RPMI8226 (cell line): ENCODE measurements at regions not wholly inside any gene's neighbourhood (a gene's known extent, or its start where the extent isn't known, plus 50 kb on each side); places are given as distances from the start of the nearest gene placed in this dataset.

Experiments
- DNase-seq: peaks from one replicate; pipeline ENCODE4 v3.0.0-alpha.2; 2015

DNA sequence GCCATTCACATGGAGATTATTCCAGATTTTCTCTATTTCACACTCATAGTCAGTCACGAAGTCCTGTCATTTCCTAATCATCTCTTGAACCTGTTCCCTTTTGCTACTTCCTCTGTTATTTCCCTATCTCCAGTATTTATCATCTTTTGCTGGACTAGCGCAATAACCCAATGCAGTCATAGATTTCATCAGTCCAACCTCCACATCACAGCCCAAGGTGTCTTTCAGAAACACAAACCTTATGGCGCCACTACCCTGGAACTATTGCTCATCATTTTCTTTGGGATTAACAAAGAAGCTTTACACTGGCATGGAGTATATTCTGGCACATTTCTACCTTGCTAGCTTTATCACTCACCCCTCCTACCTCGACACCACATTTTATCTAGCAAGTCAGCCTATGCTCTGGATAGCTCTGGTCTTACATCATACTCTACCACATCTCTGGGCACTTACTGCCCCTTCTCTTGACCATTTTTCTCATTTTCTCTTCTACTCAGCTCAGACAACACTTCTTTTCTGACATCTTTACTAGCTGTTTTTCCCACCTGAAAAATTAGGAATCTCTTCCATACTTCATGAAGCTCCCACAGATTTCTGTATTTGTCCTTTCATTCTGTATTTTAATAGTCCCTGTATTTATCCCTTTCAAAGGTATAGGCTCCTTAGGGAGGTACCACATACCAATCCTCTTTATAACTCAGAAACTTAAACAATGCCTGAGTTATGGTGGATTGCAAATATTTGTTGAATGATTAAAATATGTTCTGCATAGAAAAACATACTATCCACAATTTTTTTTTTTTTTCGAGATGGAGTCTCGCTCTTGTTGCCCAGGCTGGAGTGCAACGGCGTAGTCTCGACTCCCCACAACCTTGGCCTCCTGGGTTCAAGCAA is 534.7 kb downstream of the KLF12 start:
- DNase-seq, result no peak

DNA sequence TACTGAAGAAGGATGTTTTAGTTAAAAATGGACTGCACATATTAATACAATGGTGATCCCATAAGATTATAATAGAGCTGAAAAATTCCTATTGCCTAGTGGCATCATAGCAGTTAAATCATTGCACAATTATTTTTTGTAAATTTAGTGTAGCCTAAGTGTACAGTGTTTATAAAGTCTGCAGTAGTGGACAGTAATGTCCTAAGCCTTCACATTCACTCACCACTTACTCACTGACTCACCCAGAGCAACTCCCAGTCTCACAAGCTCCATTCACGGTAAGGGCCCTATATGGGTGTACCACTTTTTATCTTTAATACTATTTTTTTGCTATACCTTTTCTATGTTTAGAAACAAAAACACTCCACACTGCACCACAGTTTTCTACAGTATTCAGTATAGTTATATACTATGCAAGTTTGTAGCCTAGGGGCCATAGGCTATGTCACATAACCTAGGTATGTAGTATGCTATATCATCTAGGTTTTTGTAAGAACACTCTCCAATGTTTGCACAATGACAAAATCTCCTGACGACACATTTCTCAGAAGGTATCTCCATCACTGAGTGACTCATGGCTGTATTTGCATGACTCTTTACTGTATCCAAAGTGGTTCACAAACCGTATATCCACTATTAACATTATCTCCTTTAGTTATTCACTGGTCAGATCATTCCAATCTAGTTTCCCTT is 536.0 kb downstream of the KLF12 start:
- no peak for DNase-seq

DNA sequence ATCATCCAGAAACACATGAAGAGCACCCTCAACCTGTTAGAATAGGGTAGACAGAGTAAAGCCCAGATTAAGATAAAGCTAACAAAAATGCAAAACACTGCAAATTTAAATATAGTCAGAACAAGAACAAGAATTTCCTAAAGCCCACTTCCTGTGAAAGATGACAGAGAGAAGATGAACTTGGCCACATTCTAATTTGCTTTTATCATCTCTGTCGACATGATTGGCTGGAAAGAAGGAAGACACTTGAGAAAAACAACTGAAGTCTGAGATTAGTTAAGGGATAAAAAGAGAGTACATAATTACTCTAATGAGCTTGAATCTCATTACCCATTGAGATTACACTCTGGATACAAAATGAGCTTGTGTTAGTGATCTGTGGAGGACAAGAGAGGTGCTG is 537.6 kb downstream of the KLF5 start:
- DNase-seq, result no peak

DNA sequence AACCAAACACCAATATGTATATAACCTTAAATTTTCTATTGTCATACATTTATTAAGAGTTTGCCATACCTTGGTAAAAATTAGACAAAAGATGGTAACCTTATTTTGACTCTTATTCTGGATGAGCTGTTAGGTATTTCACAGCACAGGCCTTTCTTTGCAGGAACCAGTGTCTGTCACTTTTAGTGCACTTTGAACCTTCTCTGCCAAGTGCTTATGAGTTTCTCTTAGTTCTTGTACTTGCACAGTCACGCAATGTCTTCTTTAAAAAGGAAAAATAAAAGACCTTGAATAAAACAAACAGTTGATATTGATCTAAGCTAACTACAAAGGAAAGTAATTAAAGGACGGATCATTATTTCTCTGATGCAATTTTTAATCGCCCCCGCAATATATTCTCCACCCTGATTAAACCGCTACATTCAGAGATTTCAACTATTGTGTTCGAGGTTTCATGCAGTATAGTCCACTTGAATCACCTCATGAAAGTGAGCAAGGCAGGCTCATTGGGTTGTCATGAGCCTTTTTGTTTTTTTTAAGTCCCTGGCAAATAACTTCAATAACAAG is 534.5 kb downstream of the KLF5 start:
- DNase-seq, result no peak

DNA sequence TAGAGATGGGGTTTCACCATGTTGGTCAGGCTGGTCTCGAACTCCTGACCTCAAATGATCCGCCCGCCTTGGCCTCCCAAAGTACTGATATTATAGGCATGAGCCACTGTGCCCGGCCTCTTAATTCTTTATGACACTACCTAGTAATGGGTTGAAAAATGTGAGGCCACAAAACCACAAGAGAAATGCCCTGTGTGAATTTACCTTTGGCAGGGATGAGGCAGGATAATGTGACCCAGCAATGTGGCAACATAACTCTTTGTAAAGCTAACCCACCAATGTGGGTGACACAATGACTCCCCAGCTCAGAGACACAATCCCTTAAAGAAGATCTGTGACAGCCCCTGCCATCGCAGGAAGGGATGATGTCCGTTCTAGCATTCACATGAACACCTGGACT is 533.1 kb downstream of the KLF5 start:
- DNase-seq, result no peak

DNA sequence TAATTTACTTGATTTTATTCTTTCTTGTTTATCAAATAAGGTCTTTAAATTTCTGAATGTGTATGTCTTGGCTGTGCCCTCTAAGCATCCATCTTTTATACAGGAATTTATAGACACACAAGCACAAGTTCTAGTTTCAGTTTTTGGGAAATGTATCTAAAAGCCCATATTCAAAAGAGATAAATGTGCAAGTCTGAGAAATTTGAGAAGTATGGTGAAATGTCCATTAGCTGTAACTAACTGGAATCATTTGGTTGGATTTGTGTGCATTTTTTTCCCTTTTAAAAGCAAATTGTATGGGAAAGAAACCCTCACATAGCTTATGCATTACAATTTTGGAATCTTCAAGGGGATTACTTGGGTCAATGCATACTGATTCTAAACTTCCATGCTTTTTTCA is 532.0 kb downstream of the KLF5 start:
- DNase-seq, result no peak

DNA sequence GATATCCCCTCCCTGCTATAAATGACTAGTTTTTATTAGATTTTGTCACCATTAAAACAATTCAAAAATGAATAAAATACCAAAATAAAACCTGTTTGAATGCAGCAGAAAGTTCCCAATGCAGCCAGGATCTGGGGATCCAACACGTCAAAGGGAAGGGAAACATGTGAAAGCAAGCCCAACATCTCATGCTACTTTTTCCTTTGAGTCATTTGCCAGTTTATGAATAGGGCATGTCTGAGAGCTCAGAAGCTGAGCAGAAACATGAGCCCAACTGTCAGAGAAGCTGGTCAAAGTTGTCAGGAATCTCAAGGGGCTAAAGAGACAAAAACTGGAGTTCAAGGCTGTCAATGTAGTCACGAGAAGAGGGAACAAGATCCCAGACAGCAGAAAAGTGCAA is 526.4 kb downstream of the KLF5 start:
- DNase-seq, result no peak

DNA sequence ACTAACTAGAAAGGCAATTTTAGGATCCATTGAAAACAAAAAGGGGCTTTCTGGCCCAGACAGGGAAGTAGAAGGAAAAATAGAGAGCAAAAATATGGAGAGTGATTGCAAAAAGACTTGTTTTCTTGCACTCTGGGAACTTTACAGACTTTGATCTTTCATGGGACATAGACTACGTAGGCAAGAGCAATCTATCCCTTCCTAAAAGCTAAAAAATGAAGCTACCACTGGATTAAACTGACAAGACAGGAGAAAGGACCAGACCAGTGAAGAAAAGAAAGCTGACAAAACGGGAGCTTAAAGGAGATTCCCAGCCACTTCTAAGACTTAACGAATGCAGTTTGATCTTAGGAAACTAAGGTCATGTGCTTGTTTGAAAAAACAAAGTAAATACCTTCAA is 524.5 kb downstream of the KLF5 start:
- no peak for DNase-seq

DNA sequence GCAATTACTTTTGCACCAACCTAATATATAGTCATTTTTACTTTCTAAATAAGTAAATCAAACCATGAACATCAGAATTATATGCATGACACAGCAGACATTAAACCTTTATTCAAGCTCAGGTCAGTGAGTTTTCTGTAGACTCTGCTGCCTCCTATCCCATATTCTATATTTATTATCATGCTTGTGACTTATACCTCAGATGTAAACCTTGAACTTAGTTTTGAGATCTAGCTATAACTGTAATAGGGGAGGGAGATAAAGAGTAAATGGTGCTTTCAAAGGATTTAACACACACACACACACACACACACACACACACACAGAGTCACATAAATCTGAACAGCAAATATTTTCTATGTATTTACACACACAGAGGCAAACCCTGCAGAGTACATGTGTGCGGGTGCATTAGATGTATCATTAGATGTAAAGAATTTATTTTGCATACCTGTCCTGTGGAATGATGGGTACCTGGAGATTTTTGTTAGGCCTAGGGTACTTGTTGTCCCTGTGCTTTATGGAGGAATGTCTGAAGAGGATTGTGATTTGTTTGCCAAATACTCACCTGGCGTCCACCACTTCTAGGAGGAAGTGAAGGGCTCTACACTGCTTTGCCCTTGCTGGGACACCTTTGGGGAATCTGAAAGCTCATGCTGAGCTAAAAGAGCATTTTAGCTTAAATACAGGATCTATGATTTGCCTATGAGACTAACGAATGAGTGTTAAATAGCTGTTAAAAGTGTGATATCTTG is 521.9 kb downstream of the KLF5 start:
- DNase-seq, result no peak

DNA sequence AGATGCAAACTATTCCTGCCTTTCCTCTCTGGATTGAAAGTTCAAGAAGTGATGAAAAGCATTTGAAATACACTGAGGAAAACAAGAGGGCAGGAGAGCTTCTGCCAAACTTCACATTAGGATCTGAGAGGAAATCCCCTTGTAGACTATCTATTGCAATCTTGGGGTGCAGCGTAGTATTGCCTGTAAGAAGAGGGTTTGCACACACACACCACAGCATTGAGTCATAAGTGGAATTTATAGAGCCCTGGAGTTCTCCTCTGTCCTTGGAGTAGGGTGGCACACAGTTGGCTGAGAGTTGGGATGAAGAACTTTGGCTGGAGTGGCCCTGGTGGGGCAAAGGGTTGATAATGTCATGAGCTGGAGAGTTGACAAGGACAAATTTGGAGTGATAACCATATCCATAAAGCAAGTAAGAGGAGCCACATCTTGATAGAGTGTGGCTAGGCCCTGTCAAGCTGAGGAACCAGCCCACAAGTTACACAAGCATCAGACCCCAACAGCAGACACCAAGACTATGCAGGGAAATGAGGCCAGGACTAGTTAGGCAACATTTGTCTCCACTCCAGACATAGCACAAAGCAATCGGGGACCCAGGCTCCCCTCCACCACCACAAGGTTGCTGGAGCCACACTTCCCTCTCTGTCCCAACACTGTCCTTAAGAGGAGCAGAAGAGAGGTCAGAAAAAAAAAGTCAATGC is 520.9 kb downstream of the KLF5 start:
- DNase-seq, result no peak

DNA sequence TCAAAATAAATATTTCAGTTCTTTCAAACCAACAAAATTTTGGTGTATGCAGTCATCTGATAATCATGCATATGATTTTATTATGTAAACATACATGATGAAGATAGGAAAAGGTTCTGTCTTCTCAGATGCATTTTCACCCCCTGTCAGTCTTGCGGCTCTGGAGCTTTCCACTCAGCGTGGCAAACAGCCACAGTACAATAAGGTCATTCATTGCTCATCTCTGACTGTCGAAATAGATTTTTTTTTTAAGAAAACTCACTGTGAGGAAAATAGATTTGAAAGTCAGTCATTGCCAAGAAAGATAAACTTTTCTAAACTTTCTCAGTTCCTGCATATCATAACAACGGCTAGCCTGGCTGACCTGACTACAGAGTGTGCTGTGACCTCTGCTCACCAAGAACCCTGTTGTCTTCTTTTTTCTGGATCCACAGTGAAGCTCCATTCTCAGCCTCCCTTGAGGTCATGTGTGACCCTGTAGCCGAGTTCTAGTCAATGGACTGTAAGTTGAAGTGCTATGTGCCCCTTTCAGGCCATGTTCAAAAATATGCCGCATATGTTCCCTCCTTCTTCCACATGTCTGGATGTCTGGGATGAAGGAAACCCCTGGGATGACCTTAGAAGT is 519.6 kb downstream of the KLF5 start:
- DNase-seq, result no peak

DNA sequence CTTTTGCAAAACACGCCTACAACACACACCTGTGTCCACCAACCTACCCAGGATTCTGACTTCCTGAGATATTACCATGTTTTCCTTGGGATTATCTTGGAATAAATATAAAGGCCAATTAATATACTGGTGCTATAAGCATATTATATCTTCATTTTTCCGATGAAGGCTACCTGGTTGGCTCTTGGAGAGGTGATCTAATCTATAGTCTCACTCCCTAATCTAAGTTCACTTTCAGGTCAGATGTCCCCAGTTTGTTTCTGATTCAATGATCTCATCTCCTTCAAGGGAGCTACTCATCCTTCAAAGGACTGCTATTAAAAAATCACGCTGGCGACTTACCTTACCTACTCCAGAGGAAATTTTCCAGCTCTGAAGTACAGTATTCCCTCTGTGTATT is 517.5 kb downstream of the KLF5 start:
- no peak for DNase-seq

DNA sequence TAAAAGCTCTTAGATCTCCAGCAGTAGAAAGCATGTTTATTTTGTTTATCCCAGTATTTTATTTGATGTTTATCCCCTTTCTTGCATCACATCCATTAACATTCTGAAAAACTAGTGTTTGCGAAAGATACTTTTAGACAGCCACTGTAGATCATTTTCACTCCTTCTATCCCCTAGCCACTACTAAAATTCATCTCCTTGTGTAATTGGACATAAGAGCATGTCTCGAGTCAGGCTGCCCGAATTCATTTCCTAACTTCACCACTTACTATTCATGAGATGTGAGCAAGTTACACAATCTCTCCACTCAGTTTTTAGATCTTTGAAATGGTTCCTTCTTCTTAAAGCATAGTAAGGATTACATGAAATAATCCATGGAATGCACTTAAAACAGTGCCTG is 514.0 kb downstream of the KLF5 start:
- DNase-seq, result no peak

DNA sequence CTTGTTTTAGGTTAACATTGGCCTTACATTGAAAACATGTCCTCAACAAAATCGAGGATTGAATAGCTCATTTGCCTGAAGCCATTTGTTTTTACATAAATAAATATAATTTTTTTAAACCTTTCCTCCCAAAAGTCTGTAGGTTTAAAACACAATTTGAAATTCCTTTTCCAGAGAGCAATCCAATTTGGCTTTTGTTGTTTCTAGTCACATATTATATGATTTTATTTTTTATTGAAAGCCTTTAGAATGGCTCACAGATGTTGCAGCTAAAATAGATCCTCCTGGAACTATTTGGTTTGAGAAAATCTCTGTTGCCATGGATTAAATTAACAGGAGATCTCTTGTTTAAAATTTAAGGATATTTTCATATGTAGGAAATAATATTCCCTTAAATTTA is 512.6 kb downstream of the KLF5 start:
- DNase-seq, result no peak

DNA sequence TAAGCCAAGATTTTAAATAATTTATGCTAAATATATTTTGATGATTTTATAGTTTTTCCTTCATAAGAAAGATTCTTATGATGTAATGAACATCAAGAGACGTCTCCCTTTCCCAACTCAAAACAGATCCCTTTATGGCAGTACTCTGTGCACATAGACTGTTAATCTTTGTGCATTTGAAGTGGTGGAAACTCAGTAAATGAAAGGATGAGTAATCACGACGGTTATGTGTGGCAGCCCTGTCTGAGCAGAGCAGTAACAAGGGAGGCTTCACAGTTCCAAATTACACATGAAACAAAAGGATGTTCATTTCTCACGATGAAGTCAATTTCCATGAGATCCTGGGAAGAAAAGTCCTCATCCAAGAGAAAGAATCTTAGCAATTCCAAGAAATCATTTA is 498.1 kb downstream of the KLF5 start:
- no peak for DNase-seq

DNA sequence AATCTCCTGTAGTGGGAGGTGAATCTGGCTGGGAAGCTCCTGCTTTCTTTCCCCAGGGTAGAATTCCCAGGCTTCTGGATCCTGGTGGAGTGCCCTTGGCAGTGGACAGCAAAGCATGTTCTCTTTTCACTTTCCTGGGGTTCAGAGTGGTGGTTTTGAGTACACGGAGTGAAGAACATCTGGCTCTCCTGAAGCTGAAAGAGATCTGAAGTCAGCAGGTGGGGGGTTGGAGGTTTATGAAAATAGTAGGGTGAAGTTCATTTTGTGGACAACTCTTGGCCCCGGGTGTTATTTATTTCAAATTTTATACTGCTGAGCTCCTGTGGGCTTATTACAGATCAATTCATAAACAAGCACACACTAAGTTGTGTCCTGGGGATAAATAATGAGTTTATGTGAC is 497.3 kb downstream of the KLF5 start:
- DNase-seq, result no peak

DNA sequence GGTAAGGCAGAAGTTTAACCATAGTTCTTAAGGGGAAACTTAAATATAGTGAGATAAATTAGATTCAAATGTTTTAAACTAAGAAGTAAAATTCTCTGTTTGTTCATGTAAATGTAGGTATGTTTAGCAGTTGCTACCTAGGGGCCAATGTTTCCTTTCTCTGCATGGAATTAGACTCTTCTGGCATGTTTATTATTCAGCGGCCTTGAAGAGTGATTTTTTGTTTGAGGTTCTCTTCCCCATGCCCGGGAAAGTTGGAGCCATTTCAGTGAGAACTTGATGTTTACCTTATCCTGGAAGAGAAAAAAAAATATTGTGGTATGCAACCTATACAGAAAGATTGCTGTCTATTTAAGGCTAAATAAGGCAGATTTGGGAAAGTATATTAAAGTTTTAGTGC is 492.9 kb downstream of the KLF5 start:
- no peak for DNase-seq

DNA sequence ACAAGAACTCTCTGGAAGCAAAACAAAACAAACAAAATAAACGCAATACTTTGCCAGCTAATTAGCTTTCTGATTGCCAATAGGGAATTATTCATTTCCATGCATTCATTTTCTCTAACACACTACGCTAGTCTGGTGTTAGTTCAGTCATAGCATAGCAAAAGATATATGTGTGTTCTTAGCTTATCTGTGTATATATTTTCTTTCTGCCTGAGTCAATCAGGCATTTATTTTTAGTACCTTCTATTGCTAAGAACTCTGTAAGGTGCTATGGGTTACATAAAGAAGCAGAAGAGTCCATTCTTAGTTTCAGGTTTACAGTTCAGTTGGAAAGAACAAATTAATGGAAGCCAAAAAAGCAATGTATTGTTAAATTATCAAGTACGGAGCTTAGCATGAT is 490.9 kb downstream of the KLF5 start:
- no peak for DNase-seq

DNA sequence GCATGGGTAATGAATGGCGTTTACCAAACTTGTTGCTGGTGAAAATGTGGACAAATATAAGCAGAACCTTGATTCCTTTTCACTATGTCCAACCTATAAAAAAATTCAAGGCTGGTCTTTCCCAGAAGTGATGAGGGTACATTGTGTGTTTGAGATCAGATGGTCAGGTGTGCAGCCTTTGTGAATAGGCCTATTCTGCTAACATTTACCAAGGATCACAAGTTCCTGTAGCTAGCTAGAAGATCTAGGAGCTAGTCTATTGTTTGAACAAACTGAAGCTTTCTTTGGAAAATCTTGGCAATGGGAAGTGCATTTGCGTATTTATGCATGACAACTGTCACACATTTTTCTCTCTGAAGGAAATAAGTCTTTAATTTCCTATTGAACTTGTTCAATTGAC is 489.6 kb downstream of the KLF5 start:
- DNase-seq, result no peak

DNA sequence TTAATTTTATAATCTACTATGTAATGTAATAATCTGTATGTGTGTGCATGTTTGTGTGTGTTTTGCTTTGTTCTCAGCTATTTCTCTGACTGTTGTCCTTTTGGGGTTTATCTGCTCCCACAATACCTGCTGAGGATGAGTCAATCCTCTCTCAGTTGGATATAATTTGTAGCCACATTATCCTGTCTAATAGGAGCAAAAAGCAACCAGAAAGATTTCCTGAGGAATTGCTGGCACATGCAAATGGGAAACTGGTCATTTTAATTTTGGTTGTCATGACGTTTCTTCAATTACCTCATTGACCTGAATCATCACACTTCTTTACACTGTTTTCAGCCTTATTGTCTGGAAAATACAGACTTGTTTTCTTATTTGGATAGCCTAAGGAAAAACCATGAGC is 488.4 kb downstream of the KLF5 start:
- DNase-seq, result no peak

DNA sequence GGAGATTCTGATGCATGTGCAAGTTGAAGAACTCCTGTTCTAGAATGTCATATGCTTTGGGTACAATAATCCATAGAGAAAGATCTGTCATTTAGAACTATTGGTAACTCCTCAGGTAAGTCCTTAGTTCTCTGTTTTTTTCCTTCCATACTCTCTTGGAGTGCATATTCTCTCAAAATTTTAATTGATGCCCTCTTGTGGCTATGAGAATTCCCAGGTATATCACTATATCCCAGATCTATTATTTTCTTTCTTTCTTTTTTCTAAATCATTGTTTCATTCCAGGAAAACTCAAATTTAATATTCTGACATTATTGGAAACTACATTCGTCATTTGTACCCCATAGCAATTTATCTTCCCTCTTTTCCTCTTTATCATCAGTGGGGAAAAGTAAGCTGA is 485.4 kb downstream of the KLF5 start:
- no peak for DNase-seq

DNA sequence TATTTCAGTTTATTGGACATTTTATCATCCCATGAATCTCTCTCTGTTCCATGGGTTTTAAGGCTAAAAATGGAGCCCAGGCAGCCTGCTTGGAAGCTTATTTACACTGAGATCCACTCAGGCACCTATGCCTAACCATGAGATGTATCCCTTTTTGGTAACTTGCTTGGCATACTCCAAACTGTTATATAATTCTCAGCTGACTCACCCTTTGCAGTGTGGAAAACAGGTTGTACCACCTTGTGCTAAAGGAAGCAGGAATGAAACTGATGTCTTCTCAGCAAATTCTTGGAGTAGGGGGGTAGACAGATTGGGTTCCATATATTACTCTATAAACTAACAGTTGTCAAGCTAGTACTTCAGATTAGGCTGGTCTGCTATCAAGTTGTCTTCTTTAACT is 483.6 kb downstream of the KLF5 start:
- no peak for DNase-seq
